Limb (tissue), 2 donors: ENCODE measurements at regions not wholly inside any gene's neighbourhood (a gene's known extent, or its start where the extent isn't known, plus 50 kb on each side); places are given as distances from the start of the nearest gene placed in this dataset.

Experiments
- DNase-seq, 2 donors: peaks; one replicate each; pipeline ENCODE4 v3.0.0-alpha.2; 2016; ENCODE audit errors: extremely low spot score in 2 of 2

GRCh38 chr5:82713811-82714210 is 363.4 kb downstream of the TMEM167A start:
- DNase-seq: no peak

- no peak for DNase-seq
These were observed 369.5 kb downstream of the TMEM167A start for GRCh38 chr5:82707741-82708140.

- no peak for DNase-seq
These were observed 372.8 kb downstream of the TMEM167A start for GRCh38 chr5:82704381-82704780.

GRCh38 chr5:82702046-82702445 is 375.1 kb downstream of the TMEM167A start:
- DNase-seq: no peak

DNA sequence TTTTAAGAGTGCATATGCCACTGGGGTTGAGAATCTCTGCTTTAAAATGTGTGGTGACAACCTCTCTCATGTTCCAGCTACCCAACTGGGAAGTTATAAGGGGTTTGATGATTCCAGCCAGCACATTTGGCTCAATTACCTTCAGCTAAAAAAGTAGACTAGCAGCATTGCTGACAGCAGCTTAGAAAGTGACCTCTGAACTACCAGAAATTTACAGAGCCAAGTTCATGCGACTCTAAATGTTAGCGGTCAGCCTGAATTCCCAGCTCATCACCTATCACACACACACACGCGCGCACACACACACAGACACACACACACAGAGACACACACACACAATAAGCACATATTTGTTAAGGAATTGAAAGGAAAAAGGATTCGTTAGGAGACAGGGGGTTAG is 377.5 kb downstream of the TMEM167A start:
- no peak for DNase-seq

- DNase-seq: no peak
These were observed 379.2 kb downstream of the TMEM167A start for GRCh38 chr5:82698026-82698425.

DNA sequence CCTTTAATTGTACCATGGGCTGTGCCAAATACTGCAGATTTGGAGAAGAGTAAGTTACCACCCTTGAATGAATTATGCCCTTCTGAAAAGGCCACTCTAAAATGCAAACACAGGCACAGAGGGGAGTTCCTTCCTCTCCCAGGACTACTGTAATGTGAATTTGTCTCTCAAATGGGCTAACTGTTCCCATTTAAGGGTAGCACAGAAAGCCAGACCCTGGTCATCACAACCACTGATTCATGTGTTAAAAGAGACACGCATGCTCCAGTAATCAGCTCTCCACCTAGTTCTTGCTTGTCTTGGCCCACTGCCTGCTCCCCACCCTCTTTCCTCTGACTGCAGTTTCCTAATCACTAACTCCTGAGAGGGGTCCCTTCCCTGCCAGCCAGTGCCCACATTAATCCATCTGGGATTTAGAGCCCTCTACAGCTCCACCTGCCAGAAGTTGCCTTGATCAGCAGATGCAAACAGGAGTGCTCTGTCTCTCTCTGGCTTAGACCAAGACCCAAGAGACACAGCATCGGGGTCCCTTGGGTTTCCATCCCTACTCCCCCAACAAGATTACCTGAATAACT is 382.4 kb downstream of the TMEM167A start:
- DNase-seq: no peak

- no peak for DNase-seq
These were observed 384.4 kb downstream of the TMEM167A start for GRCh38 chr5:82692826-82693225.

GRCh38 chr5:82684659-82685058 is 392.5 kb downstream of the TMEM167A start:
- no peak for DNase-seq

- DNase-seq: peak in 1 of 2 donors; percentile 53
These were observed 393.0 kb downstream of the TMEM167A start for GRCh38 chr5:82684165-82684564.

GRCh38 chr5:82679660-82680059 is 397.5 kb downstream of the TMEM167A start:
- peak in 1 of 2 donors; percentile 64 for DNase-seq

DNA sequence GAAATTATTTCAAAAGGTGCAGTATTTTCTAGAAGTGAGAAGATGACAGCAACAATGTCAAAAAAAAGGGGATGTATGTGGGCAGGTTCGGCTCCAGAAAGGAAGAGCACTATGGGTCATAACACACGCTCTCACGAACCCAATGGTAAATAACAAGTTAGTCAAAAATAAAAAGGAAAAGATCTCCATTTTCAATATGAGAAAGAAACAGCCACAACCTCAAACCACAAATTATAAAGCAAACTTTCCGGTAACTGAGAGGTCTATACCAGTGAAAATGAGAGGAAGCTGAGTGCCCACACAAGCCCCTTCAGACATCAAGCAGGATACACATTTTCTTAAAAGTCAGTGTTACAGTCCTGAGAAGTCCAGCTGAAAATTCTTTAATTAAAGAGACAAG is 398.5 kb upstream of the RPS23 start:
- no peak for DNase-seq

- no peak for DNase-seq
These were observed 396.5 kb upstream of the RPS23 start for GRCh38 chr5:82674671-82675070.

- DNase-seq: peak in 1 of 2 donors; percentile 63
These were observed 395.1 kb upstream of the RPS23 start for GRCh38 chr5:82673057-82673809.

DNA sequence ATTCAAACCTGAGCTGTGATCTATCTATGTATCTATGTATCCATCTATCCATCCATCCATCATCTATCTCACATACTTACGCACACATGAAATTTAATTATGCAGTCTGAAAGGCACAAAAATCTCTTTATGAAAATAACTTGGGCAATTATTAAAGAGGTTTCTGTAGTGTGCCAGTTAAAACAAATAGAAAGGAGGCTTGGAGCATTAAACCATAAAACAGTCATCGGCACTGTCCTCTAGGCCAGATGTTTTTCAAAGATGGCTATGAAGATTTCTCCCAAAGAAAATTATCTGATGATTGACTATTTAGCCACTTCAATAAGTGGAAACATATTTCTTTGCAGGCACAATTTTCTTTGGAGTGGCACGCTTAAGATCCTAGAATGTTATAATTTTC is 392.5 kb upstream of the RPS23 start:
- DNase-seq: no peak

DNA sequence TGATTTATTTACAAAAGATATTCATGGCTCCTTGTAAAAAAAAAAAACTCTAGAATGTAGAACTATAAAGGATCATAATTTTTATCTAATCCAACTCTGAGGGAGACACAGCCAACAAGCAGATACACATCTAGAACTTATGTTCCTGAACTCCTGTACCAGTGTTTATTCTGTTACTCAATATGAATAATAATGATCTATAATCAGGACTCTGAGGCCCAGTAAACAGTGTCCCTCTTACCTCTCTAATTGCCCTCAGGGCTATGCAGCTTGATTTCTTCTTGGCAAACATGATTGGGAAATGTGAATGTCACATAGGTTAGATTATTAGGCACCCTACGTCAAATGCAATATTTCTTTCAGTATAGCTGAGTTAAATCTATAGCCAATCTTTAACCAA is 391.6 kb upstream of the RPS23 start:
- no peak for DNase-seq

- no peak for DNase-seq
These were observed 388.2 kb upstream of the RPS23 start for GRCh38 chr5:82666312-82666711.

DNA sequence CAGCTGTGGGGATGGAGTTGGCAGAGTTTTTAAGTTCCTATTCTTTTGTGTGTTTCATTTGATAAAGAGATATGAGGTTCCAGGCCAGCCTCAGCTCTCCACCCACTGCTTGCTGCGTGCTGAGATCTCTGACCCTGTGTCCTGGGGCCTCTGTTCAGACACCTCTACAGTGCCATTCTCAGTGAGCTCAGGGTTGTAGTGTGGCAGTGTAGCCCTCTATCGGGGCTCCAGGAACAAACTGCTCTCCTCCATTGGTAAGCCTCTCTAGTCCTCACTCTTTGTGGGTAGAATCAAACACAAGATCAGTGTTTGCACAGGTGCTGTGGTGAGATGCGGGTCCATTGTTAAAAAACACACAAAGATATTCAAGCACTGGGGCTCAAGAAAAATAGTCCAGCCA is 386.6 kb upstream of the RPS23 start:
- no peak for DNase-seq

GRCh38 chr5:82663225-82663624 is 385.1 kb upstream of the RPS23 start:
- DNase-seq: no peak

DNA sequence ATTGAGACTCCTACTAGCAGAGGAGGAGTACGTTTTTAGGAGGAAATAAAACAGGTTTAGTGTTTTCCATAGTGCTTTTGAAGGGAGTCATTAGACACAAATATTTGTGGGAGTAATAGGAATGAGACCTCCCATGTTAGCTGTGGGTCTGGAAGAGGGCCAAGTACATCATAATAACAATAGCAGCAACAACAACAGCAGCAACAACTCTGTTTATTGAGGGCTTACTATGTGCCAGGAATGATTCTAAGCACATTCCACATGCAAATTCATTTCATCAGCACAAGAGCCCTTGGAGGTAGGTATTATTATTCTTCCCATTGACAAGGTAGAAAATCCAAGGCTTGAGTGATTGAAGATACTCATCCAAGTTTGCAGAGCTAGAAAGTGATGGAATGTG is 384.2 kb upstream of the RPS23 start:
- no peak for DNase-seq

DNA sequence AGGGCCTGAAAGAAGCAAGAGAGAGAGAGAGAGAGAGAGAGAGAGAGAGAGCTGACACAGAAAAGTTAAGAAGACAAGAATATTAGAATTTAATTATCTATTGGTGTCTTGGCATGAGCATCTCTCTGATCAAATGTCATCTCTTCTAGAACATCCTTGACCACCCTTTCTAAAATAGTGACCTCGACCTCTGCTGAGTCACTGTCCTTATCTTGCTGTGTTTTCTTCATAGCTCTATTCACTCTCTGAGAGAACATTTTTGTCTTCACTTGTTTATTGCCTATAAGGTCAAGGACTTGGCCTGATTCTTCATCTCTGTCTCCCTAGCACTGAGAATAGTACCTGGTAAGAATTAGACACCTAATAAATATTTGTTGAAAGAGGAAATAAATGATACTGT is 383.8 kb upstream of the RPS23 start:
- DNase-seq: no peak

DNA sequence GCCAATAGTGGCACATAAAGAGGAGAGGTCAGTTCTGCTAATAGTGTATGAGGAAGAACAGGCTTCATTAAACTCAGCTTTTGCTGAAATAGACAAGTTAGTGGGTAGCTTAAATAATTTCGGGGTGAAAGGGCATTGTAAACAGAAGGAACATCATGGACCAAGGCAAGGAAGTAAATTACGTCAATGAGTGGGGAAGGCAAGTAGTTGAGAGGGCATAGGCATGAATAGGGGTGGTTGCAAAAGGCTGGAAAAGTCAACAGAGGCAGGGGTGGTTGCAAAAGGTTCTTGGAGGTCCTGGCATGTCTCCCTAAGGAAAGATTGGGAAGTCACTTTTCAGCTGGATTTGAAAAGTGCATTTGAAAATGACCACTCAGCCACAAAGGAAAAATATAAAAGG is 383.3 kb upstream of the RPS23 start:
- DNase-seq: no peak

DNA sequence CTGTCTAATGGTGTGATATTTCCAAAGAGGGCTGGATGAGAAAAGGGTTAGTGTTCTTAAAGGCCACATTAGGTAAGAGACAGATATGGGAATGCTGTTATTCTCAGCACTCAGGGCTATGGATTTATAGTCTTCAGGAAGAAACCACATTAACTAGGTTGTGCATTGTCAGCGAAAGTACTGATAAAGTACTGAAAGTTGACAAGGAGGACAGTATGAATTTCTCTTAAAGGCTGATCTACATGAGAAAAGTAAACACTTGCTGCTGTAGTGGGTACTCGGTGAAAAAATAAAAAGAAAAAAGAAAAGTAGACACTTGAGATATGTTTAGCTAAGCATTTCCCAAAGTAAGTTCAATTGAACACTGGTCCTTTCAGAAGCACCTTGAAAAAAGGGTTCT is 381.0 kb upstream of the RPS23 start:
- DNase-seq: no peak
